Esophagus muscularis mucosa (tissue), 4 donors: ENCODE measurements at regions not wholly inside any gene's neighbourhood (a gene's known extent, or its start where the extent isn't known, plus 50 kb on each side); places are given as distances from the start of the nearest gene placed in this dataset.

Experiments used
- DNase-seq: peaks from one replicate; pipeline ENCODE4 v3.0.0-alpha.2; 2017; ENCODE audit errors: extremely low spot score
- H3K27ac ChIP-seq, 4 donors: fragments of 200-600 bp; sonication (generic); replicated peaks in 1 of 4; 1 replicate in 3 of 4; 2 replicates in 1 of 4; pipeline ENCODE4 v1.5.1; 2016 to 2019; ENCODE audit warnings: mild to moderate bottlenecking in 1 of 4
- H3K27me3 ChIP-seq, 4 donors: fragments of 200-600 bp; sonication (generic); one replicate each; pipeline versions ENCODE4 v1.5.1 to v1.6.0; 2016 to 2019
- H3K36me3 ChIP-seq, 4 donors: fragments of 200-600 bp; sonication (generic); one replicate each; pipeline ENCODE4 v1.5.1; 2016 to 2019
- H3K4me1 ChIP-seq, 4 donors: fragments of 200-600 bp; sonication (generic); one replicate each; pipeline ENCODE4 v1.5.1; 2016 to 2019
- H3K4me3 ChIP-seq, 4 donors: fragments of 200-600 bp; sonication (generic); 1 replicate in 2 of 4; 2 replicates in 2 of 4; pipeline ENCODE4 v1.5.1; 2016 to 2019; ENCODE audit warnings: mild to moderate bottlenecking in 4 of 4, moderate library complexity in 1 of 4
- H3K9me3 ChIP-seq, 4 donors: fragments of 200-600 bp; sonication (generic); 1 replicate in 3 of 4; 2 replicates in 1 of 4; pipeline ENCODE4 v1.5.1; 2016 to 2019
- EP300 ChIP-seq: sonication (generic); formaldehyde crosslinking; IDR thresholded peaks from one replicate; pipeline ENCODE4 v1.6.1; 2017; ENCODE audit warnings: antibody characterized with exemption
- POLR2A ChIP-seq: fragments of 450-650 bp; IDR thresholded peaks from one replicate; pipeline ENCODE4 v1.6.1; 2017; ENCODE audit warnings: antibody characterized with exemption, moderate library complexity, mild to moderate bottlenecking, low read depth
- POLR2AphosphoS5 ChIP-seq, 2 donors: sonication (generic); formaldehyde crosslinking; IDR thresholded peaks; one replicate each; pipeline ENCODE4 v1.6.1; 2017; ENCODE audit warnings: antibody characterized with exemption in 2 of 2
- WGBS: methylation state at CpG from one replicate; pipeline ENCODE4 v1.1.5; 2018; 5-methylcytosine and 5-hydroxymethylcytosine counted together
- intact Hi-C: fragments of 100-400 bp; cut with DNase I; formaldehyde crosslinking; loops from one replicate; pipeline ENCODE4 v1.15.1; 2023
- TF ChIP-seq, protein P1 (sequence below), 3 experiments: fragments of 200-600 bp in 2 of 3; fragments of 450-650 bp in 1 of 3; sonication (generic) in 2 of 3; IDR thresholded peaks; one replicate each; pipeline ENCODE4 v1.5.1; 2017 to 2019; ENCODE audit warnings: antibody characterized with exemption in 3 of 3, mild to moderate bottlenecking in 2 of 3, moderate library complexity in 1 of 3

DNA sequence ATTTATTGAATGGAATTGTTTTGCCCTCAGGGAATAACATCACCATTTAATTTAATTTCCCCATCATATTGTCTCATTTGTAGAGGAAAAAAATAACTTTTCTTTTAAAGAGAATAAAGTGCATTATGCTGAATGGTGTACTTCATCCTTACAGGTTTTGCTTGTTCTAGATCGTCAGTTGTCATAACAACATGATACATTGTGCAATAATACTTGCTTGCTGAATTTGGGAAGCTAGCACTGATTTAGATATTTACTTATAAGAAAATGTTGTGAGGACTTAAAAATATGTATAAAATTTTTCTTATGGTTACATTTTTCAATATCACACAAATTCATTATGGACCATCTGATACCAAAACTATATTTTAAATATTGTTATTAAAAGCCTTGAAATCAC is 509.0 kb upstream of the POU3F2 start:
- intact Hi-C loops, result no loop called here

DNA sequence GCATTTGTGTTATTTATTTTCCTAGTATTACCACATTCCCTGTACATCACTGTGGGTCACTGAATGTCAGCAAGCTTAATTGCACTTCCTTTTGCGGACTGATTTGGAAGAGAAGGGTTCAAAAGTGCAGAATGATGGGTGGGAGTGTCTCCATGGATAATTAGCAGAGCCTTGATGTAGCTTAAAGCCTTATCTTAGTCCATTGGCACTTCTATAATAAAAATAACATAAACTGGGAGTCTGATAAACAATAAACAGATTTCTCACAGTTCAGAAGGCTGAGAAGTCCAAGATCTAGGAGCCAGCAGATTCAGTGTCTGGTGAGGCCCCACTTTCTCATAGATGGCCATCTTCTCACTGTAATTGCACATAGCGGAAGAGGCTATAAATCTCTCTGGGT is 501.1 kb upstream of the POU3F2 start:
- Histone ChIP-seq H3K4me1 (no peaks in the 10 kb centered on the region), H3K9me3 (no peaks in the 10 kb centered on the region), H3K27me3 (no peaks in the 10 kb centered on the region), H3K4me3 (no peak overlapping the region), H3K36me3 (no peaks in the 10 kb centered on the region), H3K27ac (no peak overlapping the region)
- intact Hi-C loops, result no loop called here
- TF ChIP-seq EP300 (no peak), POLR2A (no peak), POLR2AphosphoS5 (IDR thresholded peaks at IDR 0.05) (no peak)
- TF ChIP-seq, protein P1, sequence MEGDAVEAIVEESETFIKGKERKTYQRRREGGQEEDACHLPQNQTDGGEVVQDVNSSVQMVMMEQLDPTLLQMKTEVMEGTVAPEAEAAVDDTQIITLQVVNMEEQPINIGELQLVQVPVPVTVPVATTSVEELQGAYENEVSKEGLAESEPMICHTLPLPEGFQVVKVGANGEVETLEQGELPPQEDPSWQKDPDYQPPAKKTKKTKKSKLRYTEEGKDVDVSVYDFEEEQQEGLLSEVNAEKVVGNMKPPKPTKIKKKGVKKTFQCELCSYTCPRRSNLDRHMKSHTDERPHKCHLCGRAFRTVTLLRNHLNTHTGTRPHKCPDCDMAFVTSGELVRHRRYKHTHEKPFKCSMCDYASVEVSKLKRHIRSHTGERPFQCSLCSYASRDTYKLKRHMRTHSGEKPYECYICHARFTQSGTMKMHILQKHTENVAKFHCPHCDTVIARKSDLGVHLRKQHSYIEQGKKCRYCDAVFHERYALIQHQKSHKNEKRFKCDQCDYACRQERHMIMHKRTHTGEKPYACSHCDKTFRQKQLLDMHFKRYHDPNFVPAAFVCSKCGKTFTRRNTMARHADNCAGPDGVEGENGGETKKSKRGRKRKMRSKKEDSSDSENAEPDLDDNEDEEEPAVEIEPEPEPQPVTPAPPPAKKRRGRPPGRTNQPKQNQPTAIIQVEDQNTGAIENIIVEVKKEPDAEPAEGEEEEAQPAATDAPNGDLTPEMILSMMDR (IDR thresholded peaks at IDR 0.05), result no peak
- 68% methylated on average over 2 of the region's 2 CpGs for WGBS
- DNase-seq, result no peak

More for the DNA sequence above, 509.0 kb upstream of the POU3F2 start:
- Histone ChIP-seq H3K9me3 (no peaks in the 10 kb centered on the region), H3K27me3 (no peaks in the 10 kb centered on the region), H3K27ac (no peak overlapping the region), H3K4me1 (no peaks in the 10 kb centered on the region), H3K36me3 (no peaks in the 10 kb centered on the region), H3K4me3 (no peak overlapping the region)
- WGBS, result 50% methylated on average over 1 of the region's 1 CpG
- TF ChIP-seq POLR2AphosphoS5 (IDR thresholded peaks at IDR 0.05) (no peak), EP300 (no peak), POLR2A (no peak)
- TF ChIP-seq, protein P1 (IDR thresholded peaks at IDR 0.05), result no peak
- DNase-seq, result no peak

DNA sequence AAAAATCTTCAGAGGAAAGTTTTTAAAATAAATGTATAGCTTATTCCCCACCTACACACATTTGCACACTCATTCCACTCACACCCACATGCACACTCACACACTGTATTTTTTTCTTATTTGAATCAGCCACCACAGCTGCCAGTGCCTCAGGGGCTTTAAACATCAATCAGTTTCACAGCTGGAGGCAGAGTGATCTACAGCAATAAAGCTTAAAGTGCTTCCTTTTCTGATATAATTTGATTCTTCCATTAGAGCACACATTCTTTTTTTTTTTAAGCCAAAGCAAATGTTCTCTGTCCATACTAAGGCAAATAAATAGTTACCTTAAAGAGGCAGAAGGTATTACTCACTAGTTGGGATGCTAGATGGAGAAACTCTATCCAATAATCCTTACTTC is 498.8 kb upstream of the POU3F2 start:
- H3K4me3 ChIP-seq, result no peak overlapping the region
- intact Hi-C loops, result no loop called here
- no peak for DNase-seq
- no peaks in the 10 kb centered on the region for H3K27me3 ChIP-seq
- no peaks in the 10 kb centered on the region for H3K36me3 ChIP-seq
- no peaks in the 10 kb centered on the region for H3K4me1 ChIP-seq
- no peaks in the 10 kb centered on the region for H3K9me3 ChIP-seq
- no peak overlapping the region for H3K27ac ChIP-seq
- no peak for TF ChIP-seq POLR2A
- no peak for TF ChIP-seq POLR2AphosphoS5 (IDR thresholded peaks at IDR 0.05)
- TF ChIP-seq, protein P1 (IDR thresholded peaks at IDR 0.05), result no peak
- no peak for TF ChIP-seq EP300

DNA sequence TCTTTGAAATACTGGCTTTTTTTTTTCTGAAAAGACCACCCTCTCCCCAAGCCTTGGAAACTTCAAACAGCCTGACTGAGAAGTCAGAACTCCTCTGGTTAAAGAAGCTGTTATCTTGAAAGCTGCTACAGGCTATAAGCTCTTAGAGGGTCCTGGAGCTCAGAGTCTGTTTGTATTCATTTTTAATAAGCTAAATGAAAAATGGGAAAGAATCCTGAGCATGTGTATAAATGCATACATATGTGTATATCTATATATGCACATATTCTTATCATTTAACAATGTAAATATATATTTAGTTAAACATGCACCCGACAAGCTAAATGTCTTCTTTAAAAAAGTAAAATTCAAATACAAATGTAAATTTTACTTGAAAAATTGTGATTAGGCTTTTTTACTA is 494.9 kb upstream of the POU3F2 start:
- DNase-seq, result no peak
- 93% methylated on average over 1 of the region's 1 CpG for WGBS
- no peaks in the 10 kb centered on the region for H3K27me3 ChIP-seq
- no peak overlapping the region for H3K27ac ChIP-seq
- no peak overlapping the region for H3K4me3 ChIP-seq
- no peak for TF ChIP-seq EP300
- TF ChIP-seq, protein P1 (IDR thresholded peaks at IDR 0.05), result no peak
- no peak for TF ChIP-seq POLR2AphosphoS5 (IDR thresholded peaks at IDR 0.05)
- TF ChIP-seq POLR2A, result no peak
- H3K9me3 ChIP-seq, result no peaks in the 10 kb centered on the region
- H3K4me1 ChIP-seq, result no peaks in the 10 kb centered on the region
- intact Hi-C loops, result no loop called here
- H3K36me3 ChIP-seq, result no peaks in the 10 kb centered on the region

DNA sequence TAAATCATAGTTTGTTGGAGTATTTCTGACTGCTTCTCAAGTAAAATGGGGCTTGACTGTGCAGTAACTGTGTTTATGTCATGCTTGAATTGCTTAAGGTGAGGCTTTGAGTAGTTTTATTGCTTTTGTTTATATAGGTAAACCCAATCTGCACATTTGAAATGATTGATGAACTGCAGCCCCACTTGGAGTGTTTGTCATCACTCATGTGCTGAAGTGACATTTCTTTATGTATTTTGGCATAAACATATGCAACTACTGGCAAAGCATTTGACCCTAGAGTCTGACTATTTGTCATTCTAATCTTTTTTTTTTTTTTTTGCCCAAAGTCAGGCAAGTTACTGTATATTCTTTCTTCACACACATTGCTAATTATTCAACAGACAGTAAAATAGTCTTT is 491.4 kb upstream of the POU3F2 start:
- no peak for DNase-seq
- intact Hi-C loops, result no loop called here
- no peaks in the 10 kb centered on the region for H3K4me1 ChIP-seq
- no peak overlapping the region for H3K4me3 ChIP-seq
- TF ChIP-seq POLR2A, result no peak
- no peak for TF ChIP-seq EP300
- TF ChIP-seq POLR2AphosphoS5 (IDR thresholded peaks at IDR 0.05), result no peak
- TF ChIP-seq, protein P1 (IDR thresholded peaks at IDR 0.05), result no peak
- no peaks in the 10 kb centered on the region for H3K27me3 ChIP-seq
- no peaks in the 10 kb centered on the region for H3K9me3 ChIP-seq
- H3K27ac ChIP-seq, result no peak overlapping the region
- H3K36me3 ChIP-seq, result no peaks in the 10 kb centered on the region
